ENCODE measurements at regions not wholly inside any gene's neighbourhood (a gene's known extent, or its start where the extent isn't known, plus 50 kb on each side); places are given as distances from the start of the nearest gene placed in this dataset.
"Not testable (repeated sequence)": the region's sequence is repeated elsewhere in the genome, so short reads cannot be mapped to it uniquely, and the experiment has no call there.

DNA sequence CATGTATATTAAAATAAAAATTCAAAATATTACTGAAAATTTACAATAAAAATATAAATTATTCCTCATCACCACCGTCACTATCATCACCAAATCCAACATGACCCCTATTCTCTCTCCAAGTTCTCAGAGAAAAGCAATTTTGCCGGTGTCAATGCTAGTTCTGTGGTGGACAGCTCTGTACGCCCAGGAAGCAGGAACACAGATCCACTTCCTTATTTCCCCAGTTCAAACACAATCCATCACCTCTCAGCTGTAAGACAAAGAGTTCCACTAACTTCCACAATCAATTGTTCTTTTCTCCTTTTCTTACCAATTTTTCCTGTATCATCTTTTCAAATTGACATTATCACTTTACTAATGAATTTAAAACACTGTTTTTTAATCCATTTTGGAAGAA lies 177.0 kb upstream of the LRRC61 start:
- H3K9me3 ChIP-seq; H3K4me1 ChIP-seq; H3K27ac ChIP-seq; intact Hi-C loops (cut with DNase I); H3K27me3 ChIP-seq; H3K4me3 ChIP-seq; DNase-seq; H3K36me3 ChIP-seq; H3K9ac ChIP-seq (ENCODE audit: low read depth in 2 of 2, low read length in 2 of 2): not testable (repeated sequence)

DNA sequence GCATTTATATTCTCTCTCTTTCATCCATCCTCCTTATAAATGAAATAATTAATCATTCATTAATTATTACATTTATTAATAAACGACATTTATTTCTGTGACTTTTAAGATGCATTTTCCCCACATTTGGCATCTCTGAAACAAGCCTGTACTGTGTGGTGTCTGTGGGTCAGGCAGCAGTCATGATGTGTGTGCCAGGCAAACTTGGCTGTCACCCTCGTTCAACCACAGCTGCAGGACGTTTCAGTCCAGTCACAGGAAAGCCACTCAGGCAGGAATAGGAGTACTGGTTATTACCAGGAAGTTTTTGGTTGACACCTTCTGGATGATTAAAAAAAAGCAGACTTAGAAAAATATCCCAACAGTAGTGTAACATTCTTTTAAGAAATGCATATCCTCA lies 175.6 kb upstream of the LRRC61 start:
- H3K4me3 ChIP-seq, H3K36me3 ChIP-seq, DNase-seq: not testable (repeated sequence)

DNA sequence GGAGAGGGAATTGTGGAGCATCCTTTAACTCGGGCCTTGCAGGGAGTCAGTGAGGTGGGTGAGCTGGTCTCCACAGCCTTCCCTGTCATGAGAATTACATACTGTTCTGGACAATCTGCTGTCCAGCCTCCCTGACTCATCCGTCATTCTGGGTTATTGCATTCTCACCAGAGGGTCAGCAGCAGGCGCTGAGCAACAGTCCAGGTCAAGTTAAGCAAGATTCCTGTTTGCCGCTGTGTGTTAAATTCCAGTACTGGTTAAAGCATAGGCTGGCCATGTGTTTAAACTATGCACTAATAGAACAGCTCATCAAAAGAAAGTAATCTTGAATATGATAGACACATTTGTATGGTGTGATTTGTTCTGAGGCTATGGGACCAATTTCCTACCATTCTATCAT lies 167.1 kb upstream of the LRRC61 start:
- H3K9me3 ChIP-seq; H3K27ac ChIP-seq; H3K9ac ChIP-seq (ENCODE audit: low read depth in 2 of 2, low read length in 2 of 2); H3K4me1 ChIP-seq; intact Hi-C loops (cut with DNase I); H3K4me3 ChIP-seq; H3K27me3 ChIP-seq; DNase-seq; H3K36me3 ChIP-seq: not testable (repeated sequence)

More for the DNA sequence above, 175.6 kb upstream of the LRRC61 start:
- H3K27me3 ChIP-seq; H3K27ac ChIP-seq; intact Hi-C loops (cut with DNase I); H3K9ac ChIP-seq (ENCODE audit: low read depth in 2 of 2, low read length in 2 of 2); H3K4me1 ChIP-seq; H3K9me3 ChIP-seq: not testable (repeated sequence)

DNA sequence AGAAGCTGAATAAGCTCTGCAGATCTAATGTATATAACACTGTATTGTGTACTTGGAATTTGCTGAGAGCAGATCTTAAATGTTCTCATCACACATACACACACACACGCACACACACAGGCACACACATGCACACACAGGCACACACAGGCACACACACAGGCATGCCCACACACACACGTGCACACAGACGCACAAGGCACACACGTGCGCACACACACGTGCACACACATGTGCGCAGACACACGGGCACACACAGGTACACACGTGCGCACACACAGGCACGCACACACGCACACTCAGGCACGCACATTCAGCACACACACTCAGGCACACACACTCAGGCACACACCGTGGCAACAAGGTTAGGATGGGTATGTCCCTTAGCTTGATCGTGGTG lies 164.5 kb upstream of the LRRC61 start:
- H3K27me3 ChIP-seq; H3K9me3 ChIP-seq; H3K36me3 ChIP-seq; DNase-seq; H3K27ac ChIP-seq; H3K4me3 ChIP-seq; H3K9ac ChIP-seq (ENCODE audit: low read depth in 2 of 2, low read length in 2 of 2); H3K4me1 ChIP-seq; intact Hi-C loops (cut with DNase I): not testable (repeated sequence)

DNA sequence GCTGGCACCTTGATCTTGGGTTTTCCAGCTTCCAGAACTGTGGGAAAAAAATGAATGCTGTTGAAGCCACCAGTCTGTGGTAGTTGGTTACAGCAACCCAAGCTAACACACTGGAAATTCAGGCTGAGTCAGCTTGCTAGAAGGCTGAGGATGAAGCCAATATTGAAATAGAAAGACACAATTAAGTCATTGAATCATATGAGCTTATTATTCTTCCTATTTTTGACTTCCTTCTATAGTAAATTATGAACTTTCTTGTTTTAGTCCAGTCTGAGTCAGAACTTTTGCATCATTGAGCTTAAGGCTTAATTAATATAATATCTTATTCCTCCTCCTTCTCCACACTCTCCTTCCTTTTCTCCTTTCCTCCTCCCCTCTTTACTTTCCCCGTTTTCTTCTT lies 153.6 kb upstream of the LRRC61 start:
- H3K27ac ChIP-seq; H3K27me3 ChIP-seq; intact Hi-C loops (cut with DNase I); H3K4me1 ChIP-seq; H3K9ac ChIP-seq (ENCODE audit: low read depth in 2 of 2, low read length in 2 of 2); H3K4me3 ChIP-seq; DNase-seq; H3K36me3 ChIP-seq; H3K9me3 ChIP-seq: not testable (repeated sequence)

DNA sequence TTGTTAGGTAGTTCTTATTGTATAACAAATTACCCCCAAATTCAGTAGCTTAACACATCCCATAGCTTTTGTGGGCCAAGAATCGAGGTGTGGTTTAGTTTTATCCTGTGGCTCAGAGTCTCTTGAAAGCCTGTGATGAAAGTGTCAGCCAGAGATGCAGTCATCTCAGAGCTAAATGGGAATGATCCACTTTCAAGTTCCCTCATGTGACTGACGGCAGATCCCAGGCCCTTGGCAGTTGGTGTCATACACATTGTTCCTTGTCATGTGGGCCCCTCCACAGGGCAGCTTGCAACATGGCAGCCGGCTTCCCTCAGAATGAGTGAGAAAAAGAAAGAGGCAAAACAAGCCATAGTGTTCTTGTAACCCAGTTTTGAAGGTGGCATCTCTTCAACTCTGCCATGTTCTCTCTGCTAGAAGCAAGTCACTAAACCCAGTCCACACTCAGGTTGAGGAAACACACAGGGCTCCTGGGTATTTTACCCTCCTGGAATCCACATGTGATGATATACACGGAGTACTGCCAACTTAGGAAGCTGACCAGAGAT lies 153.1 kb upstream of the LRRC61 start:
- H3K4me1 ChIP-seq; H3K27ac ChIP-seq; H3K9ac ChIP-seq (ENCODE audit: low read depth in 2 of 2, low read length in 2 of 2); H3K36me3 ChIP-seq; H3K4me3 ChIP-seq; DNase-seq; H3K9me3 ChIP-seq; intact Hi-C loops (cut with DNase I); H3K27me3 ChIP-seq: not testable (repeated sequence)

DNA sequence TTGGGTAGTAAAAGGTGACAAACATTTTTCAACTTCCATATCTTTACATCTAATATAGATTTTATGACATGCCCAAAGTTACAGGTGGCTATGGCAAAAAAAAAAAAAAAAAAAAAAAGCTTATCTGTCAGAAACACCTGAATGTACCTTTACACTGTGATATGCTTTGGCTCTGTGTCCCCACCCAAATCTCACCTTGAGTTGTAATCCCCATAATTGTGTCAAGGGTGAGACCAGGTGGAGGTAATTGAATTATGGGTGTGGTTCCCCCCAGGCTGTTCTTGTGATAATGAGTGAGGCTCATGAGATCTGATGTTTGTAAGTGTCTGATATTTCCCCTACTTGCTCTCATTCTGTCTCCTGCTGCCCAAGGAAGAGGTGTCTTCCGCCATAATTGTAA lies 139.6 kb upstream of the LRRC61 start:
- H3K4me1 ChIP-seq; DNase-seq; H3K27me3 ChIP-seq; H3K9me3 ChIP-seq; H3K4me3 ChIP-seq; intact Hi-C loops (cut with DNase I); H3K9ac ChIP-seq (ENCODE audit: low read depth in 2 of 2, low read length in 2 of 2); H3K27ac ChIP-seq; H3K36me3 ChIP-seq: not testable (repeated sequence)

DNA sequence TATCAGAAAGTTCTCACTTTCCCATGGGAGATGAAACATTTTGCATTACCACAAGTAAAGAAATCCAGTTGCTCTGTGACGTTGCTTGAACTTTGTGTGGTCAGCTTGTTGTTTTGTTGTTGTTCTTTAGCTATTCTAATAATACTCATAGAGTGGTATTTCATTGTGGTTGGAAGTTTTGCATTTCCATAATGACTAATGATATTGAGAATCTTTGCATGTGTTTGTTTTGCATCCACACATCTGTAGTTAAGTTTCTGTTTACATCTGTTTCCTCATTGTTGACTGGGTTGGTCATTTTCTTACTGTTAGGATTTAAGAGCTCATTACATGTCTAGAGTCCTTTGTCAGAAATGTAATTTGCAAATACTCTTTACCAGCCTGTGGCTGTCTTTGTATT lies 133.2 kb upstream of the LRRC61 start:
- intact Hi-C loops (cut with DNase I); H3K9ac ChIP-seq (ENCODE audit: low read depth in 2 of 2, low read length in 2 of 2); H3K27ac ChIP-seq; H3K9me3 ChIP-seq; H3K36me3 ChIP-seq; H3K27me3 ChIP-seq; DNase-seq; H3K4me1 ChIP-seq; H3K4me3 ChIP-seq: not testable (repeated sequence)

DNA sequence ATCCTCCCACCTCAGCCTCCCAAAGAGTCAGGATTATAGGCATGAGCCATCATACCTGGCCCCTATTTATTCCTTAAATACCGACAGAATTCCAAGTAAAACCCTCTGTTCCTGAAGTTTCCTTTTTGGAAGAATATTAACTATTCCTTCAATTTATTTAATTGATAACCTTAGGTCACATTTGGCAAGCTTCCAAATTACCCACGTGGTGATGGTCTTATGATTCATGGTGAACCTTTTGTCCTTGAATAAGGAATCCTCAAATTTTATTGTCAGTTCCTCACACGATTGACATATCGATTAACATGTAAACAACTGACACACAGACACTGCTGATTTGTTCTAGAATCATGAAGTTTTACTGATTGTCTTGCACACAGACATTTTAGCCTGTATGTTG lies 130.6 kb upstream of the LRRC61 start:
- H3K36me3 ChIP-seq; H3K9me3 ChIP-seq; H3K9ac ChIP-seq (ENCODE audit: low read depth in 2 of 2, low read length in 2 of 2); DNase-seq; H3K4me3 ChIP-seq; intact Hi-C loops (cut with DNase I); H3K4me1 ChIP-seq; H3K27me3 ChIP-seq; H3K27ac ChIP-seq: not testable (repeated sequence)

DNA sequence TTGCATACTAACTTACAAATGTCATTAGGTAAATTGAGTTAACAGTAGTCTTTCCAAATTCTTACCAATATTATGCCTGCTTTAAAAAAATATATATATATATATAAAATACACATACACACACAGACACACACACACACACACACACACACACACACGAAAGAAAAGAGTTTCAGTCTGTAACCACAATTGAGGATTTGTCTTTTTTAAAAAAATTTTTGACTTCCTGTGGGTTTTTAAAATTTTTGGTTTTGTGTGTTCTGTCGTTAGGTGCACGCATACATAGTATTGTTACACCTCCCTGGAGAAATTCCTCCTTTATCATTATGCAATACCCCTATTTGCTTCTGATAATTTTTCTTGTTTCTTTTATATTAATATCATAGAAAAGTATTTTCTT lies 129.3 kb upstream of the LRRC61 start:
- H3K4me1 ChIP-seq; DNase-seq; H3K9ac ChIP-seq (ENCODE audit: low read depth in 2 of 2, low read length in 2 of 2); H3K27ac ChIP-seq; H3K36me3 ChIP-seq; H3K9me3 ChIP-seq; H3K4me3 ChIP-seq; H3K27me3 ChIP-seq; intact Hi-C loops (cut with DNase I): not testable (repeated sequence)
